ENCODE measurements at regions not wholly inside any gene's neighbourhood (a gene's known extent, or its start where the extent isn't known, plus 50 kb on each side); places are given as distances from the start of the nearest gene placed in this dataset.

GRCh38 chr13:40115426-40115825 lies 460.0 kb downstream of the COG6 start:
- no peaks in the 10 kb centered on the region for H3K27me3 Mint-ChIP-seq (ENCODE audit: low read depth)
- no peaks in the 10 kb centered on the region for H3K36me3 Mint-ChIP-seq (ENCODE audit: low read depth)
- H3K9me3 Mint-ChIP-seq, result peaks cover 2% of the 10 kb centered on the region
- H3K4me3 Mint-ChIP-seq, result no peak overlapping the region
- no peak for DNase-seq (ENCODE audit: low read depth, low spot score)
- H3K4me1 Mint-ChIP-seq, result peaks cover 23% of the 10 kb centered on the region
- TF ChIP-seq, protein P1, sequence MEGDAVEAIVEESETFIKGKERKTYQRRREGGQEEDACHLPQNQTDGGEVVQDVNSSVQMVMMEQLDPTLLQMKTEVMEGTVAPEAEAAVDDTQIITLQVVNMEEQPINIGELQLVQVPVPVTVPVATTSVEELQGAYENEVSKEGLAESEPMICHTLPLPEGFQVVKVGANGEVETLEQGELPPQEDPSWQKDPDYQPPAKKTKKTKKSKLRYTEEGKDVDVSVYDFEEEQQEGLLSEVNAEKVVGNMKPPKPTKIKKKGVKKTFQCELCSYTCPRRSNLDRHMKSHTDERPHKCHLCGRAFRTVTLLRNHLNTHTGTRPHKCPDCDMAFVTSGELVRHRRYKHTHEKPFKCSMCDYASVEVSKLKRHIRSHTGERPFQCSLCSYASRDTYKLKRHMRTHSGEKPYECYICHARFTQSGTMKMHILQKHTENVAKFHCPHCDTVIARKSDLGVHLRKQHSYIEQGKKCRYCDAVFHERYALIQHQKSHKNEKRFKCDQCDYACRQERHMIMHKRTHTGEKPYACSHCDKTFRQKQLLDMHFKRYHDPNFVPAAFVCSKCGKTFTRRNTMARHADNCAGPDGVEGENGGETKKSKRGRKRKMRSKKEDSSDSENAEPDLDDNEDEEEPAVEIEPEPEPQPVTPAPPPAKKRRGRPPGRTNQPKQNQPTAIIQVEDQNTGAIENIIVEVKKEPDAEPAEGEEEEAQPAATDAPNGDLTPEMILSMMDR (conservative IDR thresholded peaks at IDR 0.05), result no peak
- H3K27ac Mint-ChIP-seq (ENCODE audit: unreplicated experiment), result peak overlapping the region; percentile 95

DNA sequence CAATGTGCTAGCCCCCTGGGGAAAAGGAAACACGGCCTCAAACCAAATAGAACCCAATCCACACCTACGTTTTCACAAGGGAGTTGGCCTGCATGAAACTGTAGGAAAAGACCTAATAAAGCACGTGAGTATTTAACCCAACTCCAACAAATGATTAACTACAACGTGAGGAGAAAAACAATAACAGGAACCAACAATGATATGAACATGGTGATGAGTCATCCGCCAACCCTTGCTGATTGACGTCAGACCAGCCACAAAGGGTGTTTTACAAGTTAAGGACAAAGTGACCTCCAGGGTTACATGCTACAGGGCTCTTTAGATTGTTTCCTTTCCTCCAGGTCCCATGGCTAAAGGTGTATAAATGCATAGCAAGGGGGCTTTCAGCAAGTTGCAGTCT lies 460.5 kb downstream of the COG6 start:
- no peak for DNase-seq (ENCODE audit: low read depth, low spot score)
- Mint-ChIP-seq H3K27ac (ENCODE audit: unreplicated experiment) (peak overlapping the region; percentile 95), H3K4me3 (no peak overlapping the region), H3K9me3 (no peaks in the 10 kb centered on the region), H3K36me3 (ENCODE audit: low read depth) (no peaks in the 10 kb centered on the region), H3K4me1 (peaks cover 23% of the 10 kb centered on the region), H3K27me3 (ENCODE audit: low read depth) (no peaks in the 10 kb centered on the region)
- TF ChIP-seq, protein P1 (conservative IDR thresholded peaks at IDR 0.05), result no peak

GRCh38 chr13:40118337-40118736 lies 462.9 kb downstream of the COG6 start:
- no peak for DNase-seq (ENCODE audit: low read depth, low spot score)
- no peaks in the 10 kb centered on the region for H3K36me3 Mint-ChIP-seq (ENCODE audit: low read depth)
- H3K4me3 Mint-ChIP-seq, result no peak overlapping the region
- H3K4me1 Mint-ChIP-seq, result peaks cover 23% of the 10 kb centered on the region
- no peaks in the 10 kb centered on the region for H3K27me3 Mint-ChIP-seq (ENCODE audit: low read depth)
- TF ChIP-seq, protein P1 (conservative IDR thresholded peaks at IDR 0.05), result no peak
- no peak overlapping the region for H3K27ac Mint-ChIP-seq (ENCODE audit: unreplicated experiment)
- no peaks in the 10 kb centered on the region for H3K9me3 Mint-ChIP-seq

- Mint-ChIP-seq H3K9me3 (no peaks in the 10 kb centered on the region), H3K4me3 (no peak overlapping the region), H3K36me3 (ENCODE audit: low read depth) (no peaks in the 10 kb centered on the region), H3K27ac (ENCODE audit: unreplicated experiment) (no peak overlapping the region), H3K4me1 (peaks cover 23% of the 10 kb centered on the region), H3K27me3 (ENCODE audit: low read depth) (no peaks in the 10 kb centered on the region)
- no peak for DNase-seq (ENCODE audit: low read depth, low spot score)
- TF ChIP-seq, protein P1 (conservative IDR thresholded peaks at IDR 0.05), result no peak
These were observed 464.4 kb downstream of the COG6 start for GRCh38 chr13:40119852-40120251.

DNA sequence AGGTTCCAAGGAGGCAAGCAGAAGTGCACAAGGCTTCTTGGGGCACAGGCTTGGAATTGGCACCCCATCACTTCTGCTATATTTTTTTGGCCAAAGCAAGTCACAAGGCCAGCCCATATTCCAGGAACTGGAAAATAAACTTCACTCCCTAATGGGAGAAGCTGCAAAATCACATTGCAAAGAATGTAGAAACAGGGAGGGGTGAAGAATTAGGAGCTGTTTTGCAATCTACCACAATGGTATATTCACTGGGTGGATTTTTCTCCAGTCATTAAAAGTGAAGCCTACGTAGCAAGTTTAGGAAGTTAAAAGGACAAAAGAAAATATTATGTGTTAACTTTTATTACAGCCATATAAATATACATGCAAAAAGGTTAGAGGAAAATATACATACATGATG lies 464.8 kb downstream of the COG6 start:
- H3K27me3 Mint-ChIP-seq (ENCODE audit: low read depth), result no peaks in the 10 kb centered on the region
- H3K27ac Mint-ChIP-seq (ENCODE audit: unreplicated experiment), result no peak overlapping the region
- no peaks in the 10 kb centered on the region for H3K9me3 Mint-ChIP-seq
- no peak overlapping the region for H3K4me3 Mint-ChIP-seq
- DNase-seq (ENCODE audit: low read depth, low spot score), result no peak
- H3K4me1 Mint-ChIP-seq, result peaks cover 20% of the 10 kb centered on the region
- no peaks in the 10 kb centered on the region for H3K36me3 Mint-ChIP-seq (ENCODE audit: low read depth)
- TF ChIP-seq, protein P1 (conservative IDR thresholded peaks at IDR 0.05), result no peak

GRCh38 chr13:40120781-40121180 lies 465.3 kb downstream of the COG6 start:
- no peaks in the 10 kb centered on the region for H3K36me3 Mint-ChIP-seq (ENCODE audit: low read depth)
- H3K9me3 Mint-ChIP-seq, result no peaks in the 10 kb centered on the region
- no peak for DNase-seq (ENCODE audit: low read depth, low spot score)
- TF ChIP-seq, protein P1 (conservative IDR thresholded peaks at IDR 0.05), result no peak
- no peak overlapping the region for H3K4me3 Mint-ChIP-seq
- no peak overlapping the region for H3K27ac Mint-ChIP-seq (ENCODE audit: unreplicated experiment)
- peaks cover 15% of the 10 kb centered on the region for H3K4me1 Mint-ChIP-seq
- no peaks in the 10 kb centered on the region for H3K27me3 Mint-ChIP-seq (ENCODE audit: low read depth)

All from neural crest cell (in vitro differentiated cells).